ENCODE measurements at regions not wholly inside any gene's neighbourhood (a gene's known extent, or its start where the extent isn't known, plus 50 kb on each side); places are given as distances from the start of the nearest gene placed in this dataset.

- DNase-seq, result no peak
Measured at GRCh38 chr2:222797871-222798270, 63.0 kb upstream of the ACSL3 start.

GRCh38 chr2:222798528-222798927 lies 62.3 kb upstream of the ACSL3 start:
- no peak for DNase-seq

- no peak for DNase-seq
Measured at GRCh38 chr2:222799262-222799918, 61.4 kb upstream of the ACSL3 start.

GRCh38 chr2:222802514-222803196 lies 58.2 kb upstream of the ACSL3 start:
- DNase-seq, result no peak

- DNase-seq, result no peak
Measured at GRCh38 chr2:222804351-222804750, 56.5 kb upstream of the ACSL3 start.

GRCh38 chr2:222805591-222806304 lies 55.1 kb upstream of the ACSL3 start:
- no peak for DNase-seq

GRCh38 chr2:222806526-222807137 lies 54.2 kb upstream of the ACSL3 start:
- no peak for DNase-seq

GRCh38 chr2:222807431-222807830 lies 53.4 kb upstream of the ACSL3 start:
- no peak for DNase-seq

- no peak for DNase-seq
Measured at GRCh38 chr2:222809582-222809981, 51.3 kb upstream of the ACSL3 start.

- DNase-seq, result no peak
Measured at GRCh38 chr2:222810044-222810443, 50.8 kb upstream of the ACSL3 start.

All from NCI-H526 (cell line).